HUES48 (cell line): ENCODE measurements at regions not wholly inside any gene's neighbourhood (a gene's known extent, or its start where the extent isn't known, plus 50 kb on each side); places are given as distances from the start of the nearest gene placed in this dataset.

Experiments used
- H3K27ac ChIP-seq: one replicate; pipeline ENCODE4 v1.7.0; 2013; ENCODE audit warnings: low read depth, low read length, inconsistent platforms
- H3K27me3 ChIP-seq: 2 replicates; pipeline ENCODE4 v1.6.1; 2013; ENCODE audit warnings: mild to moderate bottlenecking, low read length; ENCODE audit not compliant: control insufficient read depth, insufficient read depth
- H3K36me3 ChIP-seq: 2 replicates; pipeline ENCODE4 v1.6.1; 2013; ENCODE audit warnings: low read length; ENCODE audit not compliant: control insufficient read depth, insufficient read depth
- H3K4me1 ChIP-seq: 2 replicates; pipeline ENCODE4 v1.6.1; 2013; ENCODE audit warnings: mild to moderate bottlenecking, low read length; ENCODE audit not compliant: control insufficient read depth, insufficient read depth
- H3K4me3 ChIP-seq: 2 replicates; pipeline ENCODE4 v1.5.1; 2013; ENCODE audit warnings: mild to moderate bottlenecking, low read depth, low read length
- H3K9ac ChIP-seq: 2 replicates; pipeline ENCODE4 v1.6.1; 2013; ENCODE audit warnings: mild to moderate bottlenecking, low read depth, low read length, moderate library complexity
- H3K9me3 ChIP-seq: 2 replicates; pipeline ENCODE4 v1.6.1; 2013; ENCODE audit warnings: low read length; ENCODE audit not compliant: control insufficient read depth, insufficient read depth

- no peaks in the 10 kb centered on the region for H3K36me3 ChIP-seq
- no peak overlapping the region for H3K9ac ChIP-seq
- no peak overlapping the region for H3K27ac ChIP-seq
- no peaks in the 10 kb centered on the region for H3K9me3 ChIP-seq
- no peaks in the 10 kb centered on the region for H3K27me3 ChIP-seq
- H3K4me3 ChIP-seq, result no peak overlapping the region
- H3K4me1 ChIP-seq, result no peaks in the 10 kb centered on the region
Observed at GRCh38 chr5:159456261-159456660, 126.0 kb upstream of the IL12B start.

- no peaks in the 10 kb centered on the region for H3K4me1 ChIP-seq
- H3K27ac ChIP-seq, result no peak overlapping the region
Observed at GRCh38 chr5:159456722-159457465, 126.6 kb upstream of the IL12B start.

DNA sequence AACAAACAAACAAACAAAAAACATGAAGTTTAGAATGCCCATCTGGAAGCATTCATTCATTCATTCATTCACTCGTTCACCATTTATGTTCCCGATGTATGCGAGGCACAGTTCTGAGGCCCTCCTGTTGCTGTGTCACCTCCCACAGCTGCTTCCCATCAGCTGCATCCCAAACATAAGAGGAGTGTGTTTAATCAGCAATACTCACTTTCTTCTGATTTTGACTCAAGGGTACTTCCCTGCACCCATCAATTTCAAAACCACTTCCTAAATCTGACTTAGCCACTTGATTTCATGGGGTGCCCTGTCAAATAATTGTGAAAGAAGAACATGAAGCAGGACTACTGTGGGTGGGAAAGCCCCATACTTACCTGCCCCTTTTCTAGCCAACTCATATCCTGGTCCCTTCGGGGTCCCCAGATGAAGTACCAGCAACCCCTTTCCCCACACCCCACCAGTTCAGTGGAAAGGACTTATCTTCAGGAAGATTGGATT is 128.0 kb upstream of the IL12B start:
- H3K4me3 ChIP-seq, result no peak overlapping the region
- H3K36me3 ChIP-seq, result no peaks in the 10 kb centered on the region
- H3K4me1 ChIP-seq, result no peaks in the 10 kb centered on the region
- H3K9me3 ChIP-seq, result no peaks in the 10 kb centered on the region
- no peak overlapping the region for H3K27ac ChIP-seq
- no peaks in the 10 kb centered on the region for H3K27me3 ChIP-seq
- H3K9ac ChIP-seq, result no peak overlapping the region

More at GRCh38 chr5:159456722-159457465, 126.6 kb upstream of the IL12B start:
- Histone ChIP-seq H3K36me3 (no peaks in the 10 kb centered on the region), H3K4me3 (no peak overlapping the region), H3K9ac (no peak overlapping the region), H3K27me3 (no peaks in the 10 kb centered on the region), H3K9me3 (no peaks in the 10 kb centered on the region)

DNA sequence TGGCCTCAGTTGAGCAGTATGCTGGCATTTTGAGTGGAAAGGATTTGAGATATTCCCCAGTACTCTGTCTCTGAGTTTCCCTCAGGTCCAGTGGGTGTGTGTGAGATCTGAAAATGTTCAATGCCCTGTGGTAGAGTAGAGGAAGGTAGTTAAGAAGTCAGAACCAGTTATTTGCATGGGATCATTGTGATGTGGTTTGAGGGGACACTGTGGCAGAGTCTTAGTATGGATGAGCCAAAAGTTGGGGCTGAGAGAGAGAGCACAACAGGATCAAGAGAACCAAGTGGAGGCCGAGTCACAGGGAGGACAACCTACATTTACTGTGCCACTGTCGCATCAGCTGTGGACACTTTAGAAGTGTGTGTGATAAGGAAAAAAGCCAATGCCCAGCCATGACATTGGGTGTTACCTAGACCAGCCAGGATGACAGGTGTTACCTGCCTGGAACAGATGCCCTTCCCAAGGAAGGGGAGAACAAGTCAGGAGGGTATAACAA is 128.9 kb upstream of the IL12B start:
- Histone ChIP-seq H3K4me3 (no peak overlapping the region), H3K4me1 (no peaks in the 10 kb centered on the region), H3K9me3 (no peaks in the 10 kb centered on the region), H3K36me3 (no peaks in the 10 kb centered on the region), H3K9ac (no peak overlapping the region), H3K27ac (no peak overlapping the region), H3K27me3 (no peaks in the 10 kb centered on the region)

DNA sequence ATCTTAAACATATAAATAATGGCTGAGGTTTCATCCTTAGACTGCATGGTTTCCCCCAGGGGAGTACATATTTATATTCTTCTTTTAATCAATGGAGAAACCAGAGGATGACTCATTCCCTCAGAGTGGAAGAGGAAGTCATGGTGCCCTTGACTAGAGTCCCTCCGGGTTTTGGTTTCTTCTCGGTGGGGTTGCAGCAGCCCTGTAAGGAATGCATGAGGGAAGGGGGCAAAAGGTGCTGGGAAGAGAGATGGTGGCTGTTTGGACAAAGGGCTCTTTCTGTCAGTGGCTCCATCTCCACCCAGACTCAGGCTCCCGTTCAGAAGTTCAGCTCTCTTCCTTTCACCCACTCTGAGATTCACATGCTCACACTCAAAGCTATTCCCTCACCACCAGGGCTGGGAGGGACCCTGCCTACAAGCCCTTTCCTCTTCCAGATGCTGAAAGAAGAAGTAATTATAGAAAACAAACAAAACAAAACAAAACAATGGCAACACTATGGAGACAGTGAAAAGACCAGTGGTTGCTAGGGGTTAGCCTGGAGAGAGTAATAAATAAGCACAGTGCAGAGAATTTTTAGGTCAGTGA is 129.8 kb upstream of the IL12B start:
- Histone ChIP-seq H3K27ac (no peak overlapping the region), H3K9me3 (no peaks in the 10 kb centered on the region), H3K36me3 (no peaks in the 10 kb centered on the region), H3K9ac (no peak overlapping the region), H3K27me3 (no peaks in the 10 kb centered on the region), H3K4me3 (no peak overlapping the region), H3K4me1 (no peaks in the 10 kb centered on the region)

DNA sequence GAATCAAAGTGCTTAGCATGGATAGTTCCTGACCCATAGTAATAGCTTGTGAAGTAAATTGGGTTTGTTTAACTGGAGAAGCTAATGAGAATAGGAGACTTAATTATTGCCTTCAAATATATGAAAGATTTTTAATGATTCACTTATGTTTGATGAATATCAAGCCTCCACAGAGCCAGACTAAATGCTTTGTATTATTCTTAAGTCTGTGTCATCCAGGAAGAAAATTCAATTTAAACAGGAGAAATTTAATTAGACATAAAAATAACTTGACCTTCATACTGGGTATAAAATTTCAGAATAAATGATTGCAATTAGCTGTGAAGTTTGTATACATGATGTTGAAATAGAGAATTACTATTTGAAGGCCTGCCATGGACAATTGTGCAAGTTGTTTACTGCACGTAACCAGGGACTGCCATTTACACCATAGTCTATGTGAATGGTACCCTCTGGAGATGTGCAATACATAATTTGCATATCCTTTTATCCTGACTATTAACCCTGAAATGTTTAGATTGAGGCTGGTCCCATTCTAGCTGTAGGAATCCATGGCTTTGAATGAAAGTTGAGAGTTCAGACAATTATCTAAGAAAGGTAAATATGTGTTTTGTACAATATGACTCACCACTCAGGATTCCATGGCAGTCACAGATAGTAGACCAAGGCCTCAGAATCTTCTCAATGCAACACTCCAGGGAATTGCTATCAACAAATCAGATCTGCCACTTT is 133.5 kb upstream of the IL12B start:
- Histone ChIP-seq H3K27me3 (no peaks in the 10 kb centered on the region), H3K4me1 (no peaks in the 10 kb centered on the region), H3K9me3 (no peaks in the 10 kb centered on the region), H3K36me3 (no peaks in the 10 kb centered on the region), H3K27ac (no peak overlapping the region), H3K4me3 (no peak overlapping the region), H3K9ac (no peak overlapping the region)

DNA sequence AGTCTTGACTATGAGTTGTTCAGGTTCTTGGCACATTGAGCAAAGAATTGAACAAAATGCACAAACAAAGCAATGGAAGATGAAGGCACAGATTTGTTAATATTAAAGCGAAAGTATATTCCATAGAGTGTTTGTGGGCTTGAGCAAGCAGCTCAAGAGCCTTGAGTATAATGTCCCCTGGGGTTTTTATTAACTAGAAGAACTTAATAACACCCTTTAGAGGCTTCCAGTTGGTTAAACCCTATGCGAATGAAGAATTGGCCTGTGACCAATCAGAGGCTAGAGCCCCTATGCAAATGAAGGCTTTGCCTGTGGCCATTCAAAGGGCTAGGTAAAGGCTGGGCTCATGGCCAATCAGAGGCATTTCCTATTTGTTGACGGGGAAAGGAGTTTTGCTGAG is 135.3 kb upstream of the IL12B start:
- no peaks in the 10 kb centered on the region for H3K27me3 ChIP-seq
- H3K36me3 ChIP-seq, result no peaks in the 10 kb centered on the region
- H3K9me3 ChIP-seq, result no peaks in the 10 kb centered on the region
- no peak overlapping the region for H3K4me3 ChIP-seq
- H3K27ac ChIP-seq, result no peak overlapping the region
- H3K4me1 ChIP-seq, result no peaks in the 10 kb centered on the region; the same call in 1 of the 2 replicates
- no peak overlapping the region for H3K9ac ChIP-seq

DNA sequence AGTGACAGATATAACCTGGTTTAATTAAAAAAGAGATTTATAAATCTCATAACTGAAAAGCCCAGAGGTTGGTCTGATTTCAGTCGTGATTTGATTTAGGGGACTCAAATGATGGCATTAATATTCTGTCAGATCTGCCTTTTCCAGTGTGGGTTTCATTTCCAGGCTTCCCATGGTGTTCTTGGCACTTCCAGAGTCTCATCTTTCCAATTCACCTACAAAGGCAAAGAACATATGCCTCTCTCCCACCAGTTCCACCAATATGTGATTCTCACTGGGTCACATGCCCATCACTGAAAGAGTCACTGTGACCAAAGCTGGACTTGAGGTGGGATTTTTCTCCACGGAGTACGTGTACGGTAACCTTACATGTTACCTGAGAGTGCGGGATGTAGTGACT is 137.4 kb upstream of the IL12B start:
- Histone ChIP-seq H3K36me3 (no peaks in the 10 kb centered on the region), H3K4me1 (no peaks in the 10 kb centered on the region; the same call in 1 of the 2 replicates), H3K4me3 (no peak overlapping the region), H3K27ac (no peak overlapping the region), H3K9ac (no peak overlapping the region), H3K9me3 (no peaks in the 10 kb centered on the region), H3K27me3 (no peaks in the 10 kb centered on the region)

- no peak overlapping the region for H3K4me3 ChIP-seq
- H3K27ac ChIP-seq, result no peak overlapping the region
- H3K9ac ChIP-seq, result no peak overlapping the region
Observed at GRCh38 chr5:159469496-159470372, 139.4 kb upstream of the IL12B start.

DNA sequence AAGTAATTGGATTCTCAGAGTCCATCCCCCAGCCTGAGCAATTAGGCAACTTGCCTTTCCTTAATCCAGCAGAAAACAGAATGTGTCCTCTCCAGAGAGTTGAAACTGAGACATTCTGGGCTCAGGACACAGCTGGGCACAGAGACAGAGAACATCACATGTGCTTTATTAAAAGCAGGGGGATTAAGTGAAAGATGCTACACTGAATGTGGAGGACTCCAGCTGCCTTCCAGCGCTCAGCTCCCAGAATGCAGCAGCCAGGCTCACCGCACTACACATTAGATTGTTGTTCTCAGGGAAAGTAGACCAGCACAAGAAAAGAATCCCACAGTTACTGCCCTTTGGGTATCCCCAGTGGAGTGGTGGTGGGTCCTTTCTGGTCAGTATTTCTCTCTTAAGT is 141.6 kb upstream of the IL12B start:
- Histone ChIP-seq H3K9me3 (no peaks in the 10 kb centered on the region), H3K36me3 (no peaks in the 10 kb centered on the region), H3K27ac (no peak overlapping the region), H3K9ac (no peak overlapping the region), H3K4me3 (no peak overlapping the region), H3K27me3 (no peaks in the 10 kb centered on the region), H3K4me1 (no peaks in the 10 kb centered on the region; the same call in 1 of the 2 replicates)

More at GRCh38 chr5:159469496-159470372, 139.4 kb upstream of the IL12B start:
- Histone ChIP-seq H3K36me3 (no peaks in the 10 kb centered on the region), H3K9me3 (no peaks in the 10 kb centered on the region), H3K4me1 (no peaks in the 10 kb centered on the region; the same call in 1 of the 2 replicates), H3K27me3 (no peaks in the 10 kb centered on the region)
